Liver (tissue), 2 donors: ENCODE measurements at regions not wholly inside any gene's neighbourhood (a gene's known extent, or its start where the extent isn't known, plus 50 kb on each side); places are given as distances from the start of the nearest gene placed in this dataset.

ENCODE experiments used
- ZBTB33 ChIP-seq: IDR thresholded peaks from 2 replicates; pipeline ENCODE4 v1.6.1; 2016; ENCODE audit warnings: antibody characterized with exemption
- TF ChIP-seq, protein P1 (sequence below): fragments of 150-350 bp; IDR thresholded peaks from 2 replicates; pipeline ENCODE4 v1.5.1; 2017; ENCODE audit warnings: improper control_type of control experiment, low read depth, low read length; ENCODE audit not compliant: missing input control
- donor health status: healthy.

- TF ChIP-seq, protein P1, sequence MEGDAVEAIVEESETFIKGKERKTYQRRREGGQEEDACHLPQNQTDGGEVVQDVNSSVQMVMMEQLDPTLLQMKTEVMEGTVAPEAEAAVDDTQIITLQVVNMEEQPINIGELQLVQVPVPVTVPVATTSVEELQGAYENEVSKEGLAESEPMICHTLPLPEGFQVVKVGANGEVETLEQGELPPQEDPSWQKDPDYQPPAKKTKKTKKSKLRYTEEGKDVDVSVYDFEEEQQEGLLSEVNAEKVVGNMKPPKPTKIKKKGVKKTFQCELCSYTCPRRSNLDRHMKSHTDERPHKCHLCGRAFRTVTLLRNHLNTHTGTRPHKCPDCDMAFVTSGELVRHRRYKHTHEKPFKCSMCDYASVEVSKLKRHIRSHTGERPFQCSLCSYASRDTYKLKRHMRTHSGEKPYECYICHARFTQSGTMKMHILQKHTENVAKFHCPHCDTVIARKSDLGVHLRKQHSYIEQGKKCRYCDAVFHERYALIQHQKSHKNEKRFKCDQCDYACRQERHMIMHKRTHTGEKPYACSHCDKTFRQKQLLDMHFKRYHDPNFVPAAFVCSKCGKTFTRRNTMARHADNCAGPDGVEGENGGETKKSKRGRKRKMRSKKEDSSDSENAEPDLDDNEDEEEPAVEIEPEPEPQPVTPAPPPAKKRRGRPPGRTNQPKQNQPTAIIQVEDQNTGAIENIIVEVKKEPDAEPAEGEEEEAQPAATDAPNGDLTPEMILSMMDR, result peak; percentile 10
- TF ChIP-seq ZBTB33, result no peak
These were observed 177.8 kb upstream of the ECI2 start for GRCh38 chr6:4313044-4313686.
